ENCODE measurements at regions not wholly inside any gene's neighbourhood (a gene's known extent, or its start where the extent isn't known, plus 50 kb on each side); places are given as distances from the start of the nearest gene placed in this dataset.
"Not testable (repeated sequence)": the region's sequence is repeated elsewhere in the genome, so short reads cannot be mapped to it uniquely, and the experiment has no call there.

DNA sequence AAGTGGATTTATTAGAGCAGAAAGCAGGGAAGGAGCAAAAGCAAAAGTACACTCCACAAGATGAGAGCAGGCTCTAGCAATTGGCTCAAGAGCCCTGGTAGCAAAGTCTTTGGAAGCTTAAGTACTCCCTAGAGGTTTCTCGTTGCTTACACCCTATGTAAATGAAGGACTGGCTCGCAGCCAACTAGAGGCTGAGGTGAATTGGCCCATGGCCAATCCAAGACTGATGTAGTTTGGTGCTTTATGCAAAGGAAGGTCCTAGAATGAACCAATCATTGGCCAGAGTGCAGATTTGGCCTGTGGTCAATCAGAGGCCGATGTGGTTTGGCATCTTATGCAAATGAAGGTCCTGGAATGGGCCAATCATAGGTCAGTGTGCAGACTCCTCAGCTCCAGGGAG is 191.3 kb upstream of the ARID1B start:
- Histone ChIP-seq H4K91ac (ENCODE audit: low read length) (no peak overlapping the region), H3K4ac (ENCODE audit: low read depth in 1 of 2, low read length in 2 of 2) (no peak overlapping the region), H3K27me3 (ENCODE audit: control insufficient read depth in 1 of 2, insufficient read depth in 1 of 2, low read length in 2 of 2) (no peaks in the 10 kb centered on the region), H3K9ac (ENCODE audit: low read length) (no peak overlapping the region), H2BK120ac (ENCODE audit: low read depth, low read length) (no peak overlapping the region), H3K27ac (ENCODE audit: low read length, poor library complexity, severe bottlenecking) (no peak overlapping the region), H2AFZ (ENCODE audit: low read depth, low read length) (no peak overlapping the region), H3K4me3 (ENCODE audit: insufficient read depth in 1 of 2, low read depth in 1 of 2, low read length in 2 of 2) (no peak overlapping the region), H4K8ac (ENCODE audit: low read length) (no peak overlapping the region), H3K4me1 (ENCODE audit: control insufficient read depth, insufficient read depth, low read depth, low read length) (no peaks in the 10 kb centered on the region), H2BK5ac (ENCODE audit: low read depth, low read length, poor library complexity, severe bottlenecking) (no peak overlapping the region), H2BK15ac (ENCODE audit: low read depth, poor library complexity, severe bottlenecking) (no peak overlapping the region), H3K4me2 (ENCODE audit: low read length, poor library complexity, severe bottlenecking) (no peak overlapping the region), H3K14ac (ENCODE audit: low read length in 2 of 2) (no peak overlapping the region), H3K23ac (ENCODE audit: low read length in 2 of 2) (no peak overlapping the region), H3K9me3 (ENCODE audit: control insufficient read depth, low read length) (peaks cover 5% of the 10 kb centered on the region), H3K79me1 (replicated peaks; ENCODE audit: low read length, poor library complexity, severe bottlenecking) (no peaks in the 10 kb centered on the region), H2BK12ac (ENCODE audit: low read length in 2 of 2) (no peak overlapping the region), H2AK5ac (ENCODE audit: low read length, severe bottlenecking) (no peak overlapping the region), H3K36me3 (ENCODE audit: control insufficient read depth in 1 of 2, insufficient read depth in 2 of 2, low read depth in 1 of 2, low read length in 2 of 2) (no peaks in the 10 kb centered on the region), H3K18ac (ENCODE audit: low read depth in 1 of 2, low read length in 2 of 2) (no peak overlapping the region)
- 61% methylated on average over 3 of the region's 3 CpGs for WGBS
- DNase-seq, result no peak

- H3K4me2 ChIP-seq (ENCODE audit: low read length, poor library complexity, severe bottlenecking); H3K4me1 ChIP-seq (ENCODE audit: control insufficient read depth, insufficient read depth, low read depth, low read length); H2BK5ac ChIP-seq (ENCODE audit: low read depth, low read length, poor library complexity, severe bottlenecking); H3K79me1 ChIP-seq (replicated peaks; ENCODE audit: low read length, poor library complexity, severe bottlenecking); H3K4me3 ChIP-seq (ENCODE audit: insufficient read depth in 1 of 2, low read depth in 1 of 2, low read length in 2 of 2); H3K36me3 ChIP-seq (ENCODE audit: control insufficient read depth in 1 of 2, insufficient read depth in 2 of 2, low read depth in 1 of 2, low read length in 2 of 2); H3K4ac ChIP-seq (ENCODE audit: low read depth in 1 of 2, low read length in 2 of 2); H4K91ac ChIP-seq (ENCODE audit: low read length); H2BK12ac ChIP-seq (ENCODE audit: low read length in 2 of 2); H4K8ac ChIP-seq (ENCODE audit: low read length); H3K27me3 ChIP-seq (ENCODE audit: control insufficient read depth in 1 of 2, insufficient read depth in 1 of 2, low read length in 2 of 2); H2BK15ac ChIP-seq (ENCODE audit: low read depth, poor library complexity, severe bottlenecking); DNase-seq; H2BK120ac ChIP-seq (ENCODE audit: low read depth, low read length); H2AFZ ChIP-seq (ENCODE audit: low read depth, low read length); H3K18ac ChIP-seq (ENCODE audit: low read depth in 1 of 2, low read length in 2 of 2); H3K23ac ChIP-seq (ENCODE audit: low read length in 2 of 2); H3K9ac ChIP-seq (ENCODE audit: low read length); H3K27ac ChIP-seq (ENCODE audit: low read length, poor library complexity, severe bottlenecking); H2AK5ac ChIP-seq (ENCODE audit: low read length, severe bottlenecking); H3K14ac ChIP-seq (ENCODE audit: low read length in 2 of 2): not testable (repeated sequence)
- H3K9me3 ChIP-seq (ENCODE audit: control insufficient read depth, low read length), result peaks cover 21% of the 10 kb centered on the region
- 91% methylated on average over 4 of the region's 4 CpGs for WGBS
Observed at GRCh38 chr6:156584121-156584520, 193.1 kb upstream of the ARID1B start.

- Histone ChIP-seq H2BK12ac (ENCODE audit: low read length in 2 of 2) (no peak overlapping the region), H3K4ac (ENCODE audit: low read depth in 1 of 2, low read length in 2 of 2) (no peak overlapping the region), H3K27me3 (ENCODE audit: control insufficient read depth in 1 of 2, insufficient read depth in 1 of 2, low read length in 2 of 2) (no peaks in the 10 kb centered on the region), H3K23ac (ENCODE audit: low read length in 2 of 2) (no peak overlapping the region), H3K18ac (ENCODE audit: low read depth in 1 of 2, low read length in 2 of 2) (no peak overlapping the region), H2BK5ac (ENCODE audit: low read depth, low read length, poor library complexity, severe bottlenecking) (no peak overlapping the region), H2AFZ (ENCODE audit: low read depth, low read length) (no peak overlapping the region), H4K91ac (ENCODE audit: low read length) (no peak overlapping the region), H2AK5ac (ENCODE audit: low read length, severe bottlenecking) (no peak overlapping the region), H3K27ac (ENCODE audit: low read length, poor library complexity, severe bottlenecking) (no peak overlapping the region), H2BK120ac (ENCODE audit: low read depth, low read length) (no peak overlapping the region), H3K14ac (ENCODE audit: low read length in 2 of 2) (no peak overlapping the region), H3K4me2 (ENCODE audit: low read length, poor library complexity, severe bottlenecking) (no peak overlapping the region), H3K4me1 (ENCODE audit: control insufficient read depth, insufficient read depth, low read depth, low read length) (no peaks in the 10 kb centered on the region), H2BK15ac (ENCODE audit: low read depth, poor library complexity, severe bottlenecking) (no peak overlapping the region), H3K9ac (ENCODE audit: low read length) (no peak overlapping the region), H3K4me3 (ENCODE audit: insufficient read depth in 1 of 2, low read depth in 1 of 2, low read length in 2 of 2) (no peak overlapping the region), H3K9me3 (ENCODE audit: control insufficient read depth, low read length) (peaks cover 29% of the 10 kb centered on the region), H4K8ac (ENCODE audit: low read length) (no peak overlapping the region), H3K79me1 (replicated peaks; ENCODE audit: low read length, poor library complexity, severe bottlenecking) (no peaks in the 10 kb centered on the region), H3K36me3 (ENCODE audit: control insufficient read depth in 1 of 2, insufficient read depth in 2 of 2, low read depth in 1 of 2, low read length in 2 of 2) (no peaks in the 10 kb centered on the region)
- no peak for DNase-seq
- WGBS, result 82% methylated on average over 4 of the region's 6 CpGs
Observed at GRCh38 chr6:156583083-156583482, 194.1 kb upstream of the ARID1B start.

DNA sequence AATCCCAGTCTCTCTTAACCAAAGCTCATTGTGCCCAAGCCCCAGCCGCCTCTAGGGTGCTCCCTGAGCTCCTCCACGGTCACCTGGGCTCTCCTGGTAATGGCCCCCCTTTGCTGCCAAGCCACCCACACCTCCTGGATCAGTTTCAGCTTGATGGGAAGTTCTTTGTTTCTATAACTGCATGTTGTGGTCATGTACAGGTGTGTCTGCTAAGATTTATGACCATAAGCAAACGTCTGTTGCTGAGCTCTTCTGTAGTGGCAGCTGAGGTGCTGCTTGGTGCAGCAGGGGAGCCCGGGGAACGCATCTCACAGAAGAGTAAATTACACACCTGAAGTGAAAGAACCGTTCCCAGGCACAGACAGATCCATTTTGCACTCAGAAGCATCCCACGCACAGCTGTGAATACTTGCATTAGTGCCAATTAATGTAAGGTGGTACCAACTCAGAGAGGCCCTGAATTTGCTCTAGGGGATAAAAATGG is 194.6 kb upstream of the ARID1B start:
- no peak overlapping the region for H2BK5ac ChIP-seq (ENCODE audit: low read depth, low read length, poor library complexity, severe bottlenecking)
- no peak overlapping the region for H2BK12ac ChIP-seq (ENCODE audit: low read length in 2 of 2)
- H3K14ac ChIP-seq (ENCODE audit: low read length in 2 of 2), result no peak overlapping the region
- H3K18ac ChIP-seq (ENCODE audit: low read depth in 1 of 2, low read length in 2 of 2), result no peak overlapping the region
- H2AK5ac ChIP-seq (ENCODE audit: low read length, severe bottlenecking), result no peak overlapping the region
- no peak overlapping the region for H3K27ac ChIP-seq (ENCODE audit: low read length, poor library complexity, severe bottlenecking)
- H4K91ac ChIP-seq (ENCODE audit: low read length), result no peak overlapping the region
- 79% methylated on average over 6 of the region's 7 CpGs for WGBS
- H3K4me3 ChIP-seq (ENCODE audit: insufficient read depth in 1 of 2, low read depth in 1 of 2, low read length in 2 of 2), result no peak overlapping the region
- H3K4ac ChIP-seq (ENCODE audit: low read depth in 1 of 2, low read length in 2 of 2), result no peak overlapping the region
- H3K36me3 ChIP-seq (ENCODE audit: control insufficient read depth in 1 of 2, insufficient read depth in 2 of 2, low read depth in 1 of 2, low read length in 2 of 2), result no peaks in the 10 kb centered on the region
- H3K79me1 ChIP-seq (replicated peaks; ENCODE audit: low read length, poor library complexity, severe bottlenecking), result no peaks in the 10 kb centered on the region
- no peaks in the 10 kb centered on the region for H3K27me3 ChIP-seq (ENCODE audit: control insufficient read depth in 1 of 2, insufficient read depth in 1 of 2, low read length in 2 of 2)
- no peak overlapping the region for H2BK120ac ChIP-seq (ENCODE audit: low read depth, low read length)
- H3K4me2 ChIP-seq (ENCODE audit: low read length, poor library complexity, severe bottlenecking), result no peak overlapping the region
- H3K9me3 ChIP-seq (ENCODE audit: control insufficient read depth, low read length), result peaks cover 35% of the 10 kb centered on the region
- H2AFZ ChIP-seq (ENCODE audit: low read depth, low read length), result no peak overlapping the region
- no peak overlapping the region for H2BK15ac ChIP-seq (ENCODE audit: low read depth, poor library complexity, severe bottlenecking)
- no peak overlapping the region for H3K23ac ChIP-seq (ENCODE audit: low read length in 2 of 2)
- H3K4me1 ChIP-seq (ENCODE audit: control insufficient read depth, insufficient read depth, low read depth, low read length), result no peaks in the 10 kb centered on the region
- H3K9ac ChIP-seq (ENCODE audit: low read length), result no peak overlapping the region
- H4K8ac ChIP-seq (ENCODE audit: low read length), result no peak overlapping the region
- DNase-seq, result no peak
